ENCODE measurements at regions not wholly inside any gene's neighbourhood (a gene's known extent, or its start where the extent isn't known, plus 50 kb on each side); places are given as distances from the start of the nearest gene placed in this dataset.

GRCh38 chr14:83887866-83888265 is 1642.1 kb upstream of the FLRT2 start:
- TF ChIP-seq POLR2A (IDR thresholded peaks at IDR 0.05) (no peak), CTCF (IDR thresholded peaks at IDR 0.05) (no peak)

All from ovary (tissue), 3 donors.